ENCODE measurements at regions not wholly inside any gene's neighbourhood (a gene's known extent, or its start where the extent isn't known, plus 50 kb on each side); places are given as distances from the start of the nearest gene placed in this dataset.

- Histone ChIP-seq H3K4me1 (no peaks in the 10 kb centered on the region), H3K36me3 (replicated peaks) (no peaks in the 10 kb centered on the region), H3K27me3 (ENCODE audit: low read depth) (no peaks in the 10 kb centered on the region), H3K9me3 (no peaks in the 10 kb centered on the region), H3K4me3 (no peak overlapping the region)
- in situ Hi-C loops (cut with MboI; ENCODE audit: low sequenced_read_pairs) = no loop called here
- no peak for DNase-seq (ENCODE audit: low spot score in 2 of 2)
These were observed 50.8 kb upstream of the AOAH start for GRCh38 chr7:36775061-36775620.

Measured in HAP-1 (cell line).